K562 (cell line): ENCODE measurements at regions not wholly inside any gene's neighbourhood (a gene's known extent, or its start where the extent isn't known, plus 50 kb on each side); places are given as distances from the start of the nearest gene placed in this dataset.

Experiments
- CC2D1A ChIP-seq: fragments of 450-650 bp; IDR thresholded peaks from 2 replicates; pipeline ENCODE4 v1.6.1; 2017; ENCODE audit warnings: mild to moderate bottlenecking
- POLR2A ChIP-seq: fragments of 450-650 bp; conservative IDR thresholded peaks from 2 replicates; pipeline ENCODE4 v1.6.1; 2016
- PRDM10 ChIP-seq: fragments of 450-650 bp; IDR thresholded peaks from 2 replicates; pipeline ENCODE4 v1.6.1; 2018; ENCODE audit not compliant: partially characterized antibody
- SAFB2 ChIP-seq: fragments of 200-400 bp; formaldehyde crosslinking; IDR thresholded peaks from 2 replicates; pipeline ENCODE4 v1.6.1; 2018; ENCODE audit warnings: borderline replicate concordance, low read length, low read depth, moderate library complexity; ENCODE audit not compliant: severe bottlenecking

- TF ChIP-seq SAFB2 (no peak), CC2D1A (no peak), PRDM10 (no peak), POLR2A (no peak)
Observed at GRCh38 chr3:189103208-189103607, 68.6 kb upstream of the TPRG1 start.
